Thyroid gland (tissue), 4 donors: ENCODE measurements at regions not wholly inside any gene's neighbourhood (a gene's known extent, or its start where the extent isn't known, plus 50 kb on each side); places are given as distances from the start of the nearest gene placed in this dataset.

Experiments used
- CTCF ChIP-seq, 6 experiments: fragments of 200-600 bp in 3 of 6; fragments of 450-650 bp in 3 of 6; sonication (generic) in 3 of 6; IDR thresholded peaks; one replicate each; pipeline ENCODE4 v1.5.1; 2016 to 2019; ENCODE audit warnings: antibody characterized with exemption in 6 of 6, mild to moderate bottlenecking in 2 of 6, inconsistent platforms in 1 of 6, moderate library complexity in 1 of 6
- POLR2A ChIP-seq, 2 donors: fragments of 450-650 bp; IDR thresholded peaks; one replicate each; pipeline ENCODE4 v1.6.1; 2017; ENCODE audit warnings: antibody characterized with exemption in 2 of 2, mild to moderate bottlenecking in 2 of 2, moderate library complexity in 1 of 2

- no peak for TF ChIP-seq CTCF (IDR thresholded peaks at IDR 0.05)
- TF ChIP-seq POLR2A (IDR thresholded peaks at IDR 0.05), result no peak
Observed at GRCh38 chr16:80161799-80162739, 378.7 kb upstream of the DYNLRB2 start.
